Psoas muscle (tissue), 7 donors: ENCODE measurements at regions not wholly inside any gene's neighbourhood (a gene's known extent, or its start where the extent isn't known, plus 50 kb on each side); places are given as distances from the start of the nearest gene placed in this dataset.

Source experiments
- ATAC-seq, 4 donors: fragments of 200-7000 bp; cut with Tn5 transposase; one replicate each; pipeline ENCODE4 v1.9.1; 2020; ENCODE audit warnings: moderate library complexity in 3 of 4, mild to moderate bottlenecking in 2 of 4
- DNase-seq, 2 donors: peaks; one replicate each; pipeline ENCODE4 v3.0.0-alpha.2; 2020
- H3K27ac ChIP-seq: fragments of 200-600 bp; one replicate; pipeline ENCODE4 v1.8.0; 2022
- H3K27me3 ChIP-seq, 3 donors: fragments of 200-600 bp in 1 of 3; one replicate each; pipeline versions ENCODE4 v1.6.1 to v1.8.0; 2013 to 2022; ENCODE audit warnings: low read length in 2 of 3, mild to moderate bottlenecking in 2 of 3, moderate library complexity in 1 of 3; ENCODE audit not compliant: insufficient read depth in 3 of 3
- H3K36me3 ChIP-seq, 2 donors: fragments of 200-600 bp in 1 of 2; one replicate each; pipeline versions ENCODE4 v1.6.1 to v1.8.0; 2013 to 2022; ENCODE audit warnings: low read depth in 1 of 2, mild to moderate bottlenecking in 1 of 2, moderate library complexity in 1 of 2; ENCODE audit not compliant: insufficient read depth in 1 of 2
- H3K4me1 ChIP-seq: fragments of 200-600 bp; one replicate; pipeline ENCODE4 v1.8.0; 2022
- H3K4me3 ChIP-seq: fragments of 200-600 bp; one replicate; pipeline ENCODE4 v1.8.0; 2022; ENCODE audit warnings: mild to moderate bottlenecking
- H3K9me3 ChIP-seq: fragments of 200-600 bp; one replicate; pipeline ENCODE4 v1.8.0; 2022
- WGBS, 3 donors: extraction: QIAGEN DNeasy Blood & Tissue Kit; methylation state at CpG; one replicate each; pipeline versions ENCODE4 v1.1.6 to v1.1.7; 2013; 5-methylcytosine and 5-hydroxymethylcytosine counted together
- intact Hi-C, 2 donors: fragments of 100-400 bp; cut with DNase I; formaldehyde crosslinking; loops; one replicate each; pipeline versions ENCODE4 v1.11.0 to v1.14.2; 2022
- TF ChIP-seq, protein P1 (sequence below): fragments of 200-600 bp; IDR thresholded peaks from one replicate; pipeline ENCODE4 v1.8.0; 2022; ENCODE audit warnings: antibody characterized with exemption
- donor health status: healthy with polysubstance abuse.
- donor health status: DM: no; HTN: no; CAD: no; lungs with moderate emphysema.
- donor health status: Bipolar disorder and iron deficiency.
- donor health status: healthy.
- donor health status: DM: yes; HTN: yes; CAD: no.
- donor health status: DM: no; HTN: no; CAD: no.
- donor health status: DM: yes; HTN: yes; CAD: no.

DNA sequence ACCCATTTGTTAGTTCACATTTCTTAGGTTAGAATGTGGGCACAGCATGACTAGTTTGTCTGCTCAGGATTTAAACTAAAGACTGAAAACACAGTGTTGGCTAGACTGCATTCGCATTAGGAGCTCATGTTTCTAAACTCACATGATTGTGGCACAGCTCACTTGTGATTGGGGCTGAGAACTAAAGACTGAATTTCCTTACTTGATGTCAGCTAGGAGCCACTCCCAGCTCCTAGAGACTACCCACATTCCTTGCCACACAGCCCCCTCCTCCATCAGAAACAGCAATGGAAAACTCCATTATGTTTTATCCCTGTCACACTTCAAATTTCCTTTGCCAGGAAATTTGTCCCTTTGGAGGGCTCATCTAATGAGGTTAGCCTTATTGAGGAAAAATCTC is 170.2 kb upstream of the NUDT6 start:
- Histone ChIP-seq H3K9me3 (no peaks in the 10 kb centered on the region), H3K27me3 (no peaks in the 10 kb centered on the region), H3K27ac (no peak overlapping the region), H3K4me3 (no peak overlapping the region), H3K4me1 (no peaks in the 10 kb centered on the region), H3K36me3 (peaks cover 0 to 8% of the 10 kb centered on the region in 2 donors)
- TF ChIP-seq, protein P1, sequence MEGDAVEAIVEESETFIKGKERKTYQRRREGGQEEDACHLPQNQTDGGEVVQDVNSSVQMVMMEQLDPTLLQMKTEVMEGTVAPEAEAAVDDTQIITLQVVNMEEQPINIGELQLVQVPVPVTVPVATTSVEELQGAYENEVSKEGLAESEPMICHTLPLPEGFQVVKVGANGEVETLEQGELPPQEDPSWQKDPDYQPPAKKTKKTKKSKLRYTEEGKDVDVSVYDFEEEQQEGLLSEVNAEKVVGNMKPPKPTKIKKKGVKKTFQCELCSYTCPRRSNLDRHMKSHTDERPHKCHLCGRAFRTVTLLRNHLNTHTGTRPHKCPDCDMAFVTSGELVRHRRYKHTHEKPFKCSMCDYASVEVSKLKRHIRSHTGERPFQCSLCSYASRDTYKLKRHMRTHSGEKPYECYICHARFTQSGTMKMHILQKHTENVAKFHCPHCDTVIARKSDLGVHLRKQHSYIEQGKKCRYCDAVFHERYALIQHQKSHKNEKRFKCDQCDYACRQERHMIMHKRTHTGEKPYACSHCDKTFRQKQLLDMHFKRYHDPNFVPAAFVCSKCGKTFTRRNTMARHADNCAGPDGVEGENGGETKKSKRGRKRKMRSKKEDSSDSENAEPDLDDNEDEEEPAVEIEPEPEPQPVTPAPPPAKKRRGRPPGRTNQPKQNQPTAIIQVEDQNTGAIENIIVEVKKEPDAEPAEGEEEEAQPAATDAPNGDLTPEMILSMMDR, result no peak
- 94 to 100% (median 99%) methylated on average over 1 of the region's 1 CpG for WGBS, 3 donors
- DNase-seq (no peak), ATAC-seq (no peak)
- intact Hi-C loops, result loop anchor here in 1 of 2 donors (10.0 kb wide), 1 partner anchor 1022 kb away; no protein-coding TSS in a partner anchor

DNA sequence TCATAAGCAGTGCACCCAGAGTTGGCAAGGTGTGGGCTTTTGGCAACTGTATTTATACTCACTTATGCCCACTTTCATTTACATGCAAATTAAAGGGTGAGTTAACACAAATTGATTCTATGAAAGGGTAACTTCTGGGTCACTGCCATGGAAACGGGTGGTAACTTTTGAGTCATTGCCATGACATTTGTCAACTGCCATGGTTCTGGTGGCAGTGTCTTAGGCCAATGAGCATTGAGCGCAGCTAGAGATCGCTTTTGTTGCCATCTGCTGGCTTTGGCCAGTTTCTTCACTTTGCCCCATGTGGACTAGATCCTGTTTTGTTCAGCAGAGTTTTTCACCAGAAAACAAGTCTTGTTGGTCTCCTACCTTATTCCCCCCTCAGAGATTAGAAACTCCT is 170.8 kb upstream of the NUDT6 start:
- Histone ChIP-seq H3K27ac (no peak overlapping the region), H3K9me3 (no peaks in the 10 kb centered on the region), H3K4me3 (no peak overlapping the region), H3K4me1 (no peaks in the 10 kb centered on the region), H3K27me3 (no peaks in the 10 kb centered on the region), H3K36me3 (peaks cover 0 to 8% of the 10 kb centered on the region in 2 donors)
- no peak for ATAC-seq
- WGBS, 3 donors, result 77 to 89% (median 82%) methylated on average over 3 of the region's 3 CpGs
- TF ChIP-seq, protein P1, result no peak
- intact Hi-C loops, result loop anchor here in 1 of 2 donors (10.0 kb wide), 1 partner anchor 1022 kb away; no protein-coding TSS in a partner anchor
- no peak for DNase-seq

DNA sequence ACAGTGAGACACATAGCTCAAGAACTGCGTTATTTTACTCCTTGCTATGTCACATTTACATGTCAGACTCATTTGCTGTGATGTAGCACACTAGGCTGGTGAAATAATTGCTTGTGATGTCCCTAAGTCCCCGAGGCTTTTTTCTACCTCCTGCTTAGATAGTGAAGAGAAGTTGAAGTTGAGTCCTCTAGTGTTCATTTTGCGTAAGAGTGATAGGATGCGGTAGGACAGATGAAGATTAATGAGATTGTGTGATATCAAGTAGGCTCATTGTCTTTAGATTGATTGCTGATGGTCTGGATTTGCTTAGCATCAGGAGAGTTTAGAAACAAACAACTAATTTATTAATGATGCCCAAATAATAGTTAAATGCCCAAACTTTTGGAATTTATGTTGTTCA is 173.6 kb upstream of the NUDT6 start:
- WGBS, 3 donors, result 76 to 86% (median 77%) methylated on average over 4 of the region's 4 CpGs
- TF ChIP-seq, protein P1, result no peak
- no peaks in the 10 kb centered on the region for H3K27me3 ChIP-seq
- intact Hi-C loops, result loop anchor here in 1 of 2 donors (10.0 kb wide), 1 partner anchor 1019 kb away; no protein-coding TSS in a partner anchor
- H3K36me3 ChIP-seq, result peaks cover 0 to 2% of the 10 kb centered on the region in 2 donors
- ATAC-seq (no peak), DNase-seq (no peak)
- H3K4me1 ChIP-seq, result no peaks in the 10 kb centered on the region
- no peaks in the 10 kb centered on the region for H3K9me3 ChIP-seq
- H3K4me3 ChIP-seq, result no peak overlapping the region
- no peak overlapping the region for H3K27ac ChIP-seq

GRCh38 chr4:123102897-123103471 is 180.6 kb upstream of the NUDT6 start:
- Histone ChIP-seq H3K4me3 (no peak overlapping the region), H3K4me1 (no peaks in the 10 kb centered on the region), H3K9me3 (no peaks in the 10 kb centered on the region), H3K27ac (no peak overlapping the region), H3K27me3 (no peaks in the 10 kb centered on the region), H3K36me3 (no peaks in the 10 kb centered on the region)
- intact Hi-C loops, result loop anchor here (5.0 to 10.0 kb wide), 4 partner anchors 552 to 1162 kb away; no protein-coding TSS in a partner anchor
- WGBS, 3 donors, result 49 to 56% (median 52%) methylated on average over 3 of the region's 3 CpGs
- ATAC-seq, result peak; percentile 58 to 88 (median 68)
- TF ChIP-seq, protein P1, result peak; percentile 82
- no peak for DNase-seq
